Colonic mucosa (tissue), 4 donors: ENCODE measurements at regions not wholly inside any gene's neighbourhood (a gene's known extent, or its start where the extent isn't known, plus 50 kb on each side); places are given as distances from the start of the nearest gene placed in this dataset.

ENCODE experiments used
- DNase-seq: peaks from one replicate; pipeline ENCODE4 v3.0.0-alpha.2; 2020
- H3K27ac ChIP-seq: fragments of 200-600 bp; one replicate; pipeline ENCODE4 v1.8.0; 2021
- H3K27me3 ChIP-seq: fragments of 200-600 bp; one replicate; pipeline ENCODE4 v1.8.0; 2021
- H3K36me3 ChIP-seq: fragments of 200-600 bp; one replicate; pipeline ENCODE4 v1.8.0; 2021
- H3K4me1 ChIP-seq: fragments of 200-600 bp; one replicate; pipeline ENCODE4 v1.8.0; 2021; ENCODE audit warnings: mild to moderate bottlenecking
- H3K4me3 ChIP-seq: fragments of 200-600 bp; one replicate; pipeline ENCODE4 v1.8.0; 2021
- H3K9ac ChIP-seq, 2 donors: one replicate each; pipeline ENCODE4 v1.7.0; 2013; ENCODE audit warnings: control low read depth in 2 of 2, low read depth in 2 of 2, low read length in 2 of 2
- H3K9me3 ChIP-seq: fragments of 200-600 bp; one replicate; pipeline ENCODE4 v1.8.0; 2021
- intact Hi-C: fragments of 100-400 bp; cut with DNase I; formaldehyde crosslinking; loops from one replicate; pipeline ENCODE4 v1.14.1; 2022
- TF ChIP-seq, protein P1 (sequence below): fragments of 200-600 bp; IDR thresholded peaks from one replicate; pipeline ENCODE4 v1.8.0; 2022; ENCODE audit warnings: antibody characterized with exemption, mild to moderate bottlenecking
- donor health status: healthy.
- donor health status: DM: no; HTN: no; CAD: no.
- donor health status: DM: no; HTN: no; CAD: no.

DNA sequence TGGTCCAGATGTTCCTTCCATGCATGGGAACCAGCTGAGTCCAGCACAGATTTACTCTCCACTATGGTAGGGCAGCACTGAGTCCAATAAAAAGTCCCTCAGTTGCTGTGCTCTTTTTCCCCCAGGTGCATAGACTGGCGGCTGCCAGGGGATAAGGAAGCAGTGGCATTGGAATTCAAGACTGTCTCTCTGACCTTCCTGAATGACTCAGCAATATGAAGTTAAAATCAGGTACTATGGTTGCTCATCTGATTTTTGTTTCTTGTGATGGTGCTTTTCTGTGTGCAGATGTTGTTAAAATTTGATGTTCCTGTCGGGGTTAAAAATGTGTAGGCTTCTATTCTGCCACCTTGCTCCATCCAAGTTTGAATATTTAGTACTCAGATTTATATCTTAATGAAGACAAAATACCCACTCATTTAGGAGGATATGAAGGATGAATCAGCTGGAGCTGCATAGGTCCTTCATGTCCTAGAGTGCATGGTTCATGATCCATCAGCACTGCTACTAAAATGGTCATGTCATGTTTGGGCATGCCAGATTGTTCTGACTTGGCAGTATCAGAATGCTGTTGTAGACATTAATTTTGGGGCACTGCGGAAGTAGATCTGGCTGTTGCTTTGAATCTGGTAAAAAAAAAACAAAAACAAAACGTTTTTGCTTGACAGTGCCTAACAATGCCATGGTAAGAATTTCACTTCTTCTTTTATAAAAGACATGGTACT, 321.2 kb upstream of the MAP3K7 start:
- TF ChIP-seq, protein P1, sequence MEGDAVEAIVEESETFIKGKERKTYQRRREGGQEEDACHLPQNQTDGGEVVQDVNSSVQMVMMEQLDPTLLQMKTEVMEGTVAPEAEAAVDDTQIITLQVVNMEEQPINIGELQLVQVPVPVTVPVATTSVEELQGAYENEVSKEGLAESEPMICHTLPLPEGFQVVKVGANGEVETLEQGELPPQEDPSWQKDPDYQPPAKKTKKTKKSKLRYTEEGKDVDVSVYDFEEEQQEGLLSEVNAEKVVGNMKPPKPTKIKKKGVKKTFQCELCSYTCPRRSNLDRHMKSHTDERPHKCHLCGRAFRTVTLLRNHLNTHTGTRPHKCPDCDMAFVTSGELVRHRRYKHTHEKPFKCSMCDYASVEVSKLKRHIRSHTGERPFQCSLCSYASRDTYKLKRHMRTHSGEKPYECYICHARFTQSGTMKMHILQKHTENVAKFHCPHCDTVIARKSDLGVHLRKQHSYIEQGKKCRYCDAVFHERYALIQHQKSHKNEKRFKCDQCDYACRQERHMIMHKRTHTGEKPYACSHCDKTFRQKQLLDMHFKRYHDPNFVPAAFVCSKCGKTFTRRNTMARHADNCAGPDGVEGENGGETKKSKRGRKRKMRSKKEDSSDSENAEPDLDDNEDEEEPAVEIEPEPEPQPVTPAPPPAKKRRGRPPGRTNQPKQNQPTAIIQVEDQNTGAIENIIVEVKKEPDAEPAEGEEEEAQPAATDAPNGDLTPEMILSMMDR: no peak
- no peaks in the 10 kb centered on the region for H3K4me1 ChIP-seq
- no peaks in the 10 kb centered on the region for H3K36me3 ChIP-seq
- no peak overlapping the region for H3K9ac ChIP-seq
- no peak overlapping the region for H3K4me3 ChIP-seq
- no peaks in the 10 kb centered on the region for H3K27me3 ChIP-seq
- DNase-seq: no peak
- H3K27ac ChIP-seq: no peak overlapping the region
- intact Hi-C loops: no loop called here
- H3K9me3 ChIP-seq: no peaks in the 10 kb centered on the region

DNA sequence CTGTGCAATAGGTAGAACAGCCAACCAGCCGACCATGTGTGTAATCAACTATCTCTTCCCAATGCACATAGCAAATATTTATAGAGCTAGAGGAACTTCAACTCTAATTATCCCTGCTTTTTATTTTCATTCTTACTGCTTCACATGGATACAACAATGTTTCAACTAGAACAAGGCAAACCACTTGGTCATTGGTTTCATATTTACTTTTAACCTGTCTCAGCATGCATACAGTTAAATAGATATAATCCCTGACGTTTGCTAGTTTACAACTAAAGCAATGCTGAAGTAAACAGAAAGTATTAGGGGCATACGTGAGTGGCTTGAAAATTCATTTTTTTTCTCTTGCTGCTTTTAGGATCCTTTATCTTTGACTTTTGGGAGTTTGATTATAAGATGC, 318.5 kb upstream of the MAP3K7 start:
- H3K4me3 ChIP-seq: no peak overlapping the region
- H3K9me3 ChIP-seq: no peaks in the 10 kb centered on the region
- no peak overlapping the region for H3K9ac ChIP-seq
- no peak overlapping the region for H3K27ac ChIP-seq
- H3K36me3 ChIP-seq: no peaks in the 10 kb centered on the region
- TF ChIP-seq, protein P1: no peak
- DNase-seq: no peak
- intact Hi-C loops: no loop called here
- H3K4me1 ChIP-seq: no peaks in the 10 kb centered on the region
- H3K27me3 ChIP-seq: no peaks in the 10 kb centered on the region

DNA sequence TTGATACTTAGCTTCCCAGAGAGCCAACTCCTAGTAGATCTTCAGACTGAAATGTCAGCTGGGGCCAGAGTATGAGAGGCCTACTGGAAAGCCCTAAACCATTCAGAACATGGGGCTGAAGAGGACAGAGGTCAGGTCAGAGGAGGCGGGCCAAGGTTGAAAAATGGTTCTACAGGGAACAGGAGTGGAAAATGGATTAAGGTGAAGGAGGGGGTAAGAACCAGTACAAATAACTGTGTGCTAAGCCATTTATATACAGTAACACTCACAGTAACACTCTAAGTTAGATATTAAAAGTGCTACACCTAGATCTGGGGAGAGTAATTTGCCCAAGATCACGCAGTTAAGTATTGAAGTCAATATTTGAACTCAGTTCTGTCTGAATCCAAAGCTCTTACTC, 313.2 kb upstream of the MAP3K7 start:
- DNase-seq: no peak
- no peak overlapping the region for H3K27ac ChIP-seq
- no peaks in the 10 kb centered on the region for H3K9me3 ChIP-seq
- no peak overlapping the region for H3K9ac ChIP-seq
- H3K36me3 ChIP-seq: no peaks in the 10 kb centered on the region
- H3K4me1 ChIP-seq: no peaks in the 10 kb centered on the region
- no peak overlapping the region for H3K4me3 ChIP-seq
- intact Hi-C loops: no loop called here
- TF ChIP-seq, protein P1: no peak
- H3K27me3 ChIP-seq: no peaks in the 10 kb centered on the region

DNA sequence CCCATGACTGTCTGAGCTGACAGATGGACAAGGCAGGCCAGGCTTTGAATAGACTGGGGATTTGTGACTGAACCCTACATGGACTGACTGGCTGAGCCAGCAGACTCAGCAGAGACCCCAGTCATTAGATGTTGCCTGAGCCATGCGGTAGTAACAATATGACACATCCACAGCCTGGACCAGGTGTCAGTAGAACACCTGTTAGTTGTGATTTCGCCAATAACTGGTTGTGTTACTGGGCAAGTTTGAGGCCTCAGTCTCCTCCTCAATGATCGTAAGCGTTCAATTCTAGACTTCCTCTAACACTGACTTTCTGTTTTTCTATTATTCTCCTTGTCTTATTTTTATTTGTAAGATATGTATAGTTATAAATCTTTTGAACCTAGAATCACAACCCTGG, 311.9 kb upstream of the MAP3K7 start:
- Histone ChIP-seq H3K4me1 (no peaks in the 10 kb centered on the region), H3K27ac (no peak overlapping the region), H3K36me3 (no peaks in the 10 kb centered on the region), H3K9ac (no peak overlapping the region), H3K27me3 (no peaks in the 10 kb centered on the region), H3K4me3 (no peak overlapping the region), H3K9me3 (no peaks in the 10 kb centered on the region)
- TF ChIP-seq, protein P1: no peak
- intact Hi-C loops: no loop called here
- DNase-seq: no peak

DNA sequence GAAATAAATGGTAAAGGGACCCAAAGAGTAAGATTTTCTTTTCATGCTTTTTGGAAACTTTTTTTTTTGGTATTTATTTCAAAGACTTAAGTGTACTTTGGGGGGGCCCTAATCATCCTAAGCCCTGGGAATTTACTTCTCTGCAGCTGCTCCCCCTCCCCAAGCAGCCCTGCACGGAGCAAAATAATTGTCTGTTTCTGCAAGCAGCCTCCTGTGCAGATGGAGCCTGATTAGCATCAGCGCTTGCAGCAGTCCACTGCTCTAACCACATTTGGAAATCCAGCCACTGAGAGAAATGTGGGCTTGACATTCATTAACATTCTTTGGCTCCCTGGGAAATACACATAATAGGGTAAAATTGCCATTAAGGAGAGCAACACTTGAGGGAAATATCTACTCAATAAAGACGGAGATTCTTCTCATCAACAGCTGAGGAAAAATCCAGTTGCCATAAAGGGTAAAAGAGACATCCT, 309.2 kb upstream of the MAP3K7 start:
- TF ChIP-seq, protein P1: no peak
- H3K9ac ChIP-seq: no peak overlapping the region
- intact Hi-C loops: no loop called here
- H3K36me3 ChIP-seq: no peaks in the 10 kb centered on the region
- H3K27me3 ChIP-seq: no peaks in the 10 kb centered on the region
- no peak overlapping the region for H3K4me3 ChIP-seq
- no peak overlapping the region for H3K27ac ChIP-seq
- no peak for DNase-seq
- H3K4me1 ChIP-seq: no peaks in the 10 kb centered on the region
- no peaks in the 10 kb centered on the region for H3K9me3 ChIP-seq
